Gastroesophageal sphincter (tissue), 3 donors: ENCODE measurements at regions not wholly inside any gene's neighbourhood (a gene's known extent, or its start where the extent isn't known, plus 50 kb on each side); places are given as distances from the start of the nearest gene placed in this dataset.

Experiments used
- POLR2A ChIP-seq, 2 donors: fragments of 450-650 bp; IDR thresholded peaks; one replicate each; pipeline ENCODE4 v1.6.1; 2017; ENCODE audit warnings: antibody characterized with exemption in 2 of 2, mild to moderate bottlenecking in 2 of 2, moderate library complexity in 1 of 2
- TF ChIP-seq, protein P1 (sequence below), 4 experiments: fragments of 200-600 bp in 2 of 4; fragments of 450-650 bp in 2 of 4; sonication (generic) in 1 of 4; IDR thresholded peaks; one replicate each; pipeline ENCODE4 v1.5.1; 2017 to 2019; ENCODE audit warnings: antibody characterized with exemption in 4 of 4, mild to moderate bottlenecking in 2 of 4, moderate library complexity in 2 of 4

DNA sequence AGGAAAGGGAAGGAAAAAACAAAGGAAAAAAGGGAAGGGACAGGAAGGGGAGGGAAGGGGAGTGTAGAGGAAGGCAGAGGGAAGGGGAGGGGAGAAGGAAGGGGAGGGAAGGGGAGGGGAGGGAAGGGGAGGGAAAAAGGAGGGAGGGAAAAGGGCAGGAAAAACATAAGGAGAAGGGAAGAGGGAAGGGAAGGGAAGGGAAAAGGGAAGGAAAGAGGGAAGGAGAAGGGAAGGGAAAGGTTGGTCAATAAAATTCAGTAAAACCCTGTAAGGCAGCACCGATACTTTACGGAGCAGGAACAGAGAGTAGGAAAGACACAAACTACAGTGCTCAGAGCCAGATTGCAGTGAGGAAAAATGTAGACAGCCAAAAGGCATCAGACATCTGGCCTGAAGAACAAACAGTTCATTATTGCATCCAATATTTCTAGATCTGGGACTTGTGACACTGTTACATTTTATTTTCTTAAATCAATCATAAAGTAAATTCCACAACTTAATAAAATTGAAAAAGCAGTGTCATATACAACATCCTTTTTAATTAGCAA lies 322.0 kb downstream of the CRPPA start:
- no peak for TF ChIP-seq POLR2A (IDR thresholded peaks at IDR 0.05)
- TF ChIP-seq, protein P1, sequence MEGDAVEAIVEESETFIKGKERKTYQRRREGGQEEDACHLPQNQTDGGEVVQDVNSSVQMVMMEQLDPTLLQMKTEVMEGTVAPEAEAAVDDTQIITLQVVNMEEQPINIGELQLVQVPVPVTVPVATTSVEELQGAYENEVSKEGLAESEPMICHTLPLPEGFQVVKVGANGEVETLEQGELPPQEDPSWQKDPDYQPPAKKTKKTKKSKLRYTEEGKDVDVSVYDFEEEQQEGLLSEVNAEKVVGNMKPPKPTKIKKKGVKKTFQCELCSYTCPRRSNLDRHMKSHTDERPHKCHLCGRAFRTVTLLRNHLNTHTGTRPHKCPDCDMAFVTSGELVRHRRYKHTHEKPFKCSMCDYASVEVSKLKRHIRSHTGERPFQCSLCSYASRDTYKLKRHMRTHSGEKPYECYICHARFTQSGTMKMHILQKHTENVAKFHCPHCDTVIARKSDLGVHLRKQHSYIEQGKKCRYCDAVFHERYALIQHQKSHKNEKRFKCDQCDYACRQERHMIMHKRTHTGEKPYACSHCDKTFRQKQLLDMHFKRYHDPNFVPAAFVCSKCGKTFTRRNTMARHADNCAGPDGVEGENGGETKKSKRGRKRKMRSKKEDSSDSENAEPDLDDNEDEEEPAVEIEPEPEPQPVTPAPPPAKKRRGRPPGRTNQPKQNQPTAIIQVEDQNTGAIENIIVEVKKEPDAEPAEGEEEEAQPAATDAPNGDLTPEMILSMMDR (IDR thresholded peaks at IDR 0.05) = no peak
